Stomach (tissue), 4 donors: ENCODE measurements at regions not wholly inside any gene's neighbourhood (a gene's known extent, or its start where the extent isn't known, plus 50 kb on each side); places are given as distances from the start of the nearest gene placed in this dataset.

ENCODE experiments used
- POLR2A ChIP-seq, 4 donors: fragments of 450-650 bp; IDR thresholded peaks; one replicate each; pipeline ENCODE4 v1.6.1; 2016; ENCODE audit warnings: antibody characterized with exemption in 4 of 4, control low read depth in 2 of 4, mild to moderate bottlenecking in 1 of 4, moderate library complexity in 1 of 4
- POLR2AphosphoS5 ChIP-seq, 3 donors: sonication (generic); formaldehyde crosslinking; IDR thresholded peaks; one replicate each; pipeline ENCODE4 v1.6.1; 2016; ENCODE audit warnings: antibody characterized with exemption in 3 of 3
- TF ChIP-seq, protein P1 (sequence below), 7 experiments: fragments of 450-650 bp in 4 of 7; fragments of 200-600 bp in 3 of 7; sonication (generic) in 3 of 7; IDR thresholded peaks; one replicate each; pipeline ENCODE4 v1.5.1; 2016 to 2019; ENCODE audit warnings: antibody characterized with exemption in 7 of 7, control low read depth in 2 of 7, mild to moderate bottlenecking in 1 of 7

DNA sequence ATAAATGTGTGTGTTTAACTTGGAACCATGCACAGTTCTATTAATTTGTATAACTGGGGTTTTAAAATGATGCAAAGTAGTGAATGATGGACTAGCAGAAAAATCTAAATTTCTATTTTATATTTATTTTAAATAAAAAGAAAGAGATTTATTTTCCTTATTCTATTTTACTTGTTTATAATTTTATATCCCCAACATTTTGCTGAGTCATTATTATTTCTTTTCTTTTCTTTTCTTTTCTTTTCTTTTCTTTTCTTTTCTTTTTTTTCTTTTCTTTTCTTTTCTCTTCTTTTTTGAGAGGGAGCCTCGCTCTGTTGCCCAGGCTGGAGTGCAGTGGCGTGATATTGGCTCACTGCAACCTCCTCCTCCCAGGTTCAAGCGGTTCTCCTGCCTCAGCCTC is 395.0 kb upstream of the NCAM2 start:
- no peak for TF ChIP-seq POLR2AphosphoS5 (IDR thresholded peaks at IDR 0.05)
- TF ChIP-seq, protein P1, sequence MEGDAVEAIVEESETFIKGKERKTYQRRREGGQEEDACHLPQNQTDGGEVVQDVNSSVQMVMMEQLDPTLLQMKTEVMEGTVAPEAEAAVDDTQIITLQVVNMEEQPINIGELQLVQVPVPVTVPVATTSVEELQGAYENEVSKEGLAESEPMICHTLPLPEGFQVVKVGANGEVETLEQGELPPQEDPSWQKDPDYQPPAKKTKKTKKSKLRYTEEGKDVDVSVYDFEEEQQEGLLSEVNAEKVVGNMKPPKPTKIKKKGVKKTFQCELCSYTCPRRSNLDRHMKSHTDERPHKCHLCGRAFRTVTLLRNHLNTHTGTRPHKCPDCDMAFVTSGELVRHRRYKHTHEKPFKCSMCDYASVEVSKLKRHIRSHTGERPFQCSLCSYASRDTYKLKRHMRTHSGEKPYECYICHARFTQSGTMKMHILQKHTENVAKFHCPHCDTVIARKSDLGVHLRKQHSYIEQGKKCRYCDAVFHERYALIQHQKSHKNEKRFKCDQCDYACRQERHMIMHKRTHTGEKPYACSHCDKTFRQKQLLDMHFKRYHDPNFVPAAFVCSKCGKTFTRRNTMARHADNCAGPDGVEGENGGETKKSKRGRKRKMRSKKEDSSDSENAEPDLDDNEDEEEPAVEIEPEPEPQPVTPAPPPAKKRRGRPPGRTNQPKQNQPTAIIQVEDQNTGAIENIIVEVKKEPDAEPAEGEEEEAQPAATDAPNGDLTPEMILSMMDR (IDR thresholded peaks at IDR 0.05), result no peak
- TF ChIP-seq POLR2A (IDR thresholded peaks at IDR 0.05), result no peak
